PC-9 (cell line): ENCODE measurements at regions not wholly inside any gene's neighbourhood (a gene's known extent, or its start where the extent isn't known, plus 50 kb on each side); places are given as distances from the start of the nearest gene placed in this dataset.

Source experiments
- BruUV-seq: library from RNA; stranded (reverse); fragments of 400-500 nt; replicated peaks from 2 replicates; lab custom pipeline; 2021; lab: Mats Ljungman, UMichigan
- CTCF ChIA-PET: fragments of 300-600 bp; sonication (Branson Sonifier 250); formaldehyde crosslinking; loops from one replicate; lab custom pipeline; 2022; ENCODE audit warnings: antibody characterized with exemption; lab: Charles Lee
- POLR2A ChIA-PET: fragments of 300-600 bp; sonication (Branson Sonifier 250); formaldehyde crosslinking; loops from one replicate; lab custom pipeline; 2022; ENCODE audit warnings: antibody characterized with exemption; ENCODE audit not compliant: unreplicated experiment; lab: Charles Lee
- DNase-seq, 2 experiments: peaks; one replicate each; pipeline versions ENCODE4 v3.0.0 to v3.0.0-alpha.2; 2015 to 2022; ENCODE audit warnings: mixed read lengths in 1 of 2
- H2AFZ ChIP-seq: fragments of 200-600 bp; sonication (generic); 2 replicates; pipeline ENCODE4 v1.8.1; 2017; ENCODE audit warnings: antibody characterized with exemption
- H3F3A ChIP-seq: fragments of 200-600 bp; sonication (generic); 2 replicates; pipeline ENCODE4 v1.8.1; 2017; ENCODE audit warnings: antibody characterized with exemption, mild to moderate bottlenecking, low read depth; ENCODE audit not compliant: insufficient read depth
- H3K27ac ChIP-seq: fragments of 200-600 bp; sonication (generic); 2 replicates; pipeline ENCODE4 v1.6.1; 2016; ENCODE audit warnings: mixed run types
- H3K27me3 ChIP-seq: fragments of 200-600 bp; sonication (generic); 2 replicates; pipeline ENCODE4 v1.6.1; 2016; ENCODE audit warnings: low read depth, mixed run types; ENCODE audit not compliant: insufficient read depth
- H3K36me3 ChIP-seq: fragments of 200-600 bp; sonication (generic); 2 replicates; pipeline ENCODE4 v1.6.1; 2016; ENCODE audit warnings: low read depth, mixed run types
- H3K4me1 ChIP-seq: fragments of 200-600 bp; sonication (generic); replicated peaks from 2 replicates; pipeline ENCODE4 v1.6.1; 2016; ENCODE audit warnings: mixed run types; ENCODE audit not compliant: insufficient read depth
- H3K4me2 ChIP-seq: fragments of 200-600 bp; sonication (generic); 2 replicates; pipeline ENCODE4 v1.6.1; 2017; ENCODE audit warnings: mixed run types
- H3K4me3 ChIP-seq: fragments of 200-600 bp; sonication (generic); 2 replicates; pipeline ENCODE4 v1.6.1; 2016; ENCODE audit warnings: mixed run types
- H3K79me2 ChIP-seq: fragments of 200-600 bp; sonication (generic); 2 replicates; pipeline ENCODE4 v1.6.1; 2017; ENCODE audit warnings: low read depth, mixed run types
- H3K9me2 ChIP-seq: fragments of 200-600 bp; sonication (generic); 2 replicates; pipeline ENCODE4 v1.8.1; 2017; ENCODE audit warnings: mild to moderate bottlenecking; ENCODE audit not compliant: insufficient read depth
- H3K9me3 ChIP-seq: fragments of 200-600 bp; sonication (generic); 2 replicates; pipeline ENCODE4 v1.8.1; 2016; ENCODE audit warnings: low read depth; ENCODE audit not compliant: insufficient read depth
- H4K20me1 ChIP-seq: fragments of 200-600 bp; sonication (generic); 2 replicates; pipeline ENCODE4 v1.8.1; 2017; ENCODE audit not compliant: insufficient read depth
- CTCF ChIP-seq: fragments of 200-600 bp; sonication (generic); conservative IDR thresholded peaks from 2 replicates; pipeline ENCODE4 v1.6.1; 2017; ENCODE audit warnings: mixed run types, antibody characterized with exemption, mild to moderate bottlenecking, moderate library complexity
- EZH2 ChIP-seq: fragments of 200-600 bp; sonication (generic); IDR thresholded peaks from 2 replicates; pipeline ENCODE4 v1.8.0; 2017; ENCODE audit warnings: antibody characterized with exemption, low read depth
- intact Hi-C: fragments of 100-400 bp; cut with micrococcal nuclease; formaldehyde crosslinking; loops from one replicate; pipeline ENCODE4 v1.10.0; 2022; ENCODE audit not compliant: unreplicated experiment

GRCh38 chr16:55942821-55943220 is 67.6 kb upstream of the CES5A start:
- Histone ChIP-seq H3K9me2 (no peaks in the 10 kb centered on the region), H3K27me3 (no peaks in the 10 kb centered on the region; the same call in 1 of the 2 replicates)
- POLR2A ChIA-PET: interaction anchor here (0.7 kb wide), 2 partner anchors 244 to 402 kb away, joined by 6 to 9 read pairs; no protein-coding TSS in a partner anchor

GRCh38 chr16:55941552-55941951 is 66.4 kb upstream of the CES5A start:
- Histone ChIP-seq H3K4me2 (no peak overlapping the region), H3K36me3 (no peaks in the 10 kb centered on the region), H3K9me3 (no peaks in the 10 kb centered on the region), H3K27ac (no peak overlapping the region), H2AFZ (no peak overlapping the region), H3K9me2 (no peaks in the 10 kb centered on the region), H3K4me1 (no peaks in the 10 kb centered on the region), H3K4me3 (no peak overlapping the region), H3K27me3 (no peaks in the 10 kb centered on the region; the same call in 1 of the 2 replicates), H3F3A (no peaks in the 10 kb centered on the region), H4K20me1 (no peaks in the 10 kb centered on the region), H3K79me2 (no peaks in the 10 kb centered on the region)
- no peak for TF ChIP-seq EZH2
- TF ChIP-seq CTCF: no peak
- ChIA-PET CTCF (no interaction called here), POLR2A (no interaction called here)
- BruUV-seq: no TSS peak
- DNase-seq: no peak
- intact Hi-C loops: loop anchor here (5.0 kb wide), 1 partner anchor 101 kb away; no protein-coding TSS in a partner anchor

More at GRCh38 chr16:55942821-55943220, 67.6 kb upstream of the CES5A start:
- no peaks in the 10 kb centered on the region for H3K36me3 ChIP-seq
- no peaks in the 10 kb centered on the region for H4K20me1 ChIP-seq
- no peak overlapping the region for H3K4me2 ChIP-seq
- intact Hi-C loops: loop anchor here (5.0 kb wide), 1 partner anchor 99 kb away; no protein-coding TSS in a partner anchor
- no peak overlapping the region for H3K27ac ChIP-seq
- H3K4me3 ChIP-seq: no peak overlapping the region
- TF ChIP-seq CTCF (no peak), EZH2 (no peak)
- H3F3A ChIP-seq: no peaks in the 10 kb centered on the region
- DNase-seq: no peak
- CTCF ChIA-PET: no interaction called here
- no peaks in the 10 kb centered on the region for H3K79me2 ChIP-seq
- BruUV-seq: no TSS peak
- no peaks in the 10 kb centered on the region for H3K9me3 ChIP-seq
- no peaks in the 10 kb centered on the region for H3K4me1 ChIP-seq
- no peak overlapping the region for H2AFZ ChIP-seq

- Histone ChIP-seq H3K9me2 (no peaks in the 10 kb centered on the region), H3K36me3 (no peaks in the 10 kb centered on the region), H2AFZ (no peak overlapping the region), H3K27ac (no peak overlapping the region), H3K4me2 (no peak overlapping the region), H4K20me1 (no peaks in the 10 kb centered on the region), H3K27me3 (no peaks in the 10 kb centered on the region; the same call in 1 of the 2 replicates), H3K9me3 (no peaks in the 10 kb centered on the region), H3K4me1 (no peaks in the 10 kb centered on the region), H3K79me2 (no peaks in the 10 kb centered on the region), H3F3A (no peaks in the 10 kb centered on the region), H3K4me3 (no peak overlapping the region)
- intact Hi-C loops: no loop called here
- ChIA-PET CTCF (no interaction called here), POLR2A (no interaction called here)
- TF ChIP-seq EZH2: no peak
- no peak for TF ChIP-seq CTCF
- DNase-seq: no peak
- no TSS peak for BruUV-seq
Measured at GRCh38 chr16:55938126-55938525, 63.0 kb upstream of the CES5A start.
